ENCODE measurements at regions not wholly inside any gene's neighbourhood (a gene's known extent, or its start where the extent isn't known, plus 50 kb on each side); places are given as distances from the start of the nearest gene placed in this dataset.
A peak's percentile ranks its signal among the peaks of the same experiment; 100 is the strongest.

DNA sequence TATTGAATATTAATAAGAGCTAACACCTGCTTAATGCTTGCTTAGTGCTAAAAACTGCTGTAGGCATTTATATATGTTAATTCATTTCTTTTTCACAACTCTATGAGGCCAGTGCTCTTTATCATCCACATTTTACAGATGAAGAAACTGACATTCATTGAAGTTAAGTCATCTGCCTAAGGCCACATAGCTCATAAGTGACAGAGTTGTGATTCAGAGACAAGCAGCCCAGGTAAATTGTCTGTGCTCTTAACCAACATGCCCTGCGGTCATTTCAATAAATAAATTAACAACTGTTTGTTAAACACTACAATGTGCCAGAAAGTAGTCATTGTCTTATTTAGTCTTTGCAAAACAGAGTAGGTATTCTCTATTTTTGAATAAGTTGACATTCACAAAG lies 1354.4 kb upstream of the C9orf72 start:
- 90 to 91% methylated on average over 1 of the region's 1 CpG for WGBS, 2 donors
- no peak overlapping the region for H3K27ac ChIP-seq
- no peak for DNase-seq
- no peak overlapping the region for H3K4me3 ChIP-seq (replicated peaks in 1 of 3)
- no peaks in the 10 kb centered on the region for H3K27me3 ChIP-seq
- TF ChIP-seq POLR2A (IDR thresholded peaks at IDR 0.05), result no peak
- TF ChIP-seq, protein P1, sequence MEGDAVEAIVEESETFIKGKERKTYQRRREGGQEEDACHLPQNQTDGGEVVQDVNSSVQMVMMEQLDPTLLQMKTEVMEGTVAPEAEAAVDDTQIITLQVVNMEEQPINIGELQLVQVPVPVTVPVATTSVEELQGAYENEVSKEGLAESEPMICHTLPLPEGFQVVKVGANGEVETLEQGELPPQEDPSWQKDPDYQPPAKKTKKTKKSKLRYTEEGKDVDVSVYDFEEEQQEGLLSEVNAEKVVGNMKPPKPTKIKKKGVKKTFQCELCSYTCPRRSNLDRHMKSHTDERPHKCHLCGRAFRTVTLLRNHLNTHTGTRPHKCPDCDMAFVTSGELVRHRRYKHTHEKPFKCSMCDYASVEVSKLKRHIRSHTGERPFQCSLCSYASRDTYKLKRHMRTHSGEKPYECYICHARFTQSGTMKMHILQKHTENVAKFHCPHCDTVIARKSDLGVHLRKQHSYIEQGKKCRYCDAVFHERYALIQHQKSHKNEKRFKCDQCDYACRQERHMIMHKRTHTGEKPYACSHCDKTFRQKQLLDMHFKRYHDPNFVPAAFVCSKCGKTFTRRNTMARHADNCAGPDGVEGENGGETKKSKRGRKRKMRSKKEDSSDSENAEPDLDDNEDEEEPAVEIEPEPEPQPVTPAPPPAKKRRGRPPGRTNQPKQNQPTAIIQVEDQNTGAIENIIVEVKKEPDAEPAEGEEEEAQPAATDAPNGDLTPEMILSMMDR (IDR thresholded peaks at IDR 0.05), result no peak
- H3K4me1 ChIP-seq, result no peaks in the 10 kb centered on the region
- intact Hi-C loops (cut with DNase I), result no loop called here
- H3K36me3 ChIP-seq, result no peaks in the 10 kb centered on the region
- H3K9me3 ChIP-seq, result no peaks in the 10 kb centered on the region

DNA sequence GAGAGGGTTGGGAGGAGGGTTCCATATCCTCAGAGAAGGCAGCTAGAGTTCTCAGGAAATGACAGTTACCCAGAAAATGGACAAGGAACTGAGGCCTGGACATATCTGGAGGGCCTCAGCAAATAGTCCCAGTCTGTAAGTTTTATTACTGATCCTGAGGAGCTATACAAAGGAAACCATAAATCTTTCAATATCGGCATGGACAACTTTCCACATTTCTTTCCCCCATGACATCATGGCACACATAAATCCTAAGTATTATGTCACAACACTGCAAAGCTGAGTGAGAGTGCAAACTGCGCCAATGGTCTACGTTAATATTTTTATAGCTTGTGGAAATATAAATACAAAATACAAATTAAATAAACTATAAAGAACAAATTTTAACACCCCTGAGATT lies 1356.2 kb upstream of the C9orf72 start:
- 63 to 92% methylated on average over 3 of the region's 3 CpGs for WGBS, 2 donors
- Histone ChIP-seq H3K9me3 (no peaks in the 10 kb centered on the region), H3K4me1 (no peaks in the 10 kb centered on the region), H3K4me3 (replicated peaks in 1 of 3) (no peak overlapping the region), H3K27me3 (no peaks in the 10 kb centered on the region), H3K36me3 (no peaks in the 10 kb centered on the region), H3K27ac (no peak overlapping the region)
- TF ChIP-seq, protein P1 (IDR thresholded peaks at IDR 0.05), result no peak
- TF ChIP-seq POLR2A (IDR thresholded peaks at IDR 0.05), result no peak
- DNase-seq, result no peak
- intact Hi-C loops (cut with DNase I), result no loop called here

DNA sequence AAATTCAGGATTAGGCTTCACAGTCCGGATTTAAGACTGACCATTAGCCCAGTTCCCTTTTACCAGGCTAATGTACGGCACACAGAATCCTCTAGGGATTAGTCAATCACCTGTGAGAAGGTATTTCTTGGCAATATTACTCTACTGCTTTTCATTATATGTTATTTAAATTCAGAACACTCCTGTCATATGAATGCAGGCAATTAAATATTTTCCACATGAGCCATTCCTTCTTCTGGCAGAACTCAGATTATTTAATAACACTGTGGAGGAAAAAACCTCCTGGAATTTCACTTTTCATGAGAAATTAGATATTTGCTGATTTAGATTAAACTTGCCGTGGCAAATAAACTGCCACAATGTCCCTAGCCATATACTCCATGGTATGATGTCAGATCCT lies 1357.5 kb upstream of the C9orf72 start:
- intact Hi-C loops (cut with DNase I), result no loop called here
- TF ChIP-seq POLR2A (IDR thresholded peaks at IDR 0.05), result no peak
- TF ChIP-seq, protein P1 (IDR thresholded peaks at IDR 0.05), result no peak
- DNase-seq, result no peak
- H3K27me3 ChIP-seq, result no peaks in the 10 kb centered on the region
- no peaks in the 10 kb centered on the region for H3K36me3 ChIP-seq
- no peak overlapping the region for H3K27ac ChIP-seq
- no peak overlapping the region for H3K4me3 ChIP-seq (replicated peaks in 1 of 3)
- H3K4me1 ChIP-seq, result no peaks in the 10 kb centered on the region
- WGBS, 2 donors, result 86 to 90% methylated on average over 3 of the region's 3 CpGs
- no peaks in the 10 kb centered on the region for H3K9me3 ChIP-seq

DNA sequence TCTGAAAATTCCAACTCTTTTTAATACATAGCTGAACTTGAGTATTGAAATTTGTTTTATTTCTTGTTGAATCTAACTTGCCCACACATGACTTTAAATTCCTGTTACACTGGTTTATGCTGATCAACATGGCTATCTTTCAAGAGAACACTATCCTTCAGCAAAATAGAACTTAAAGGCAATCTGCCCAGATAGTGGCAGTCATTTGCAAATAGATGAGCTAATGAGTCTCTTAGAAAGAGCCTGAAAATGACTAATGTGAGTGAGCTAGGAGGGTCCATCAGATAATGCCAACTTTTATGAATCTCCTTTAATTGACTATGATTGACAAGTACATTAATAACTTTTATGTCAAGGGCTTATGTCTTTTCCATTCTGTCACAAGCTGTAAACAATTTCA lies 1360.8 kb upstream of the C9orf72 start:
- TF ChIP-seq, protein P1 (IDR thresholded peaks at IDR 0.05), result no peak
- TF ChIP-seq POLR2A (IDR thresholded peaks at IDR 0.05), result no peak
- no peaks in the 10 kb centered on the region for H3K4me1 ChIP-seq
- H3K27me3 ChIP-seq, result no peaks in the 10 kb centered on the region
- intact Hi-C loops (cut with DNase I), result no loop called here
- no peak overlapping the region for H3K4me3 ChIP-seq (replicated peaks in 1 of 3)
- no peaks in the 10 kb centered on the region for H3K9me3 ChIP-seq
- no peak for DNase-seq
- H3K36me3 ChIP-seq, result no peaks in the 10 kb centered on the region
- no peak overlapping the region for H3K27ac ChIP-seq

DNA sequence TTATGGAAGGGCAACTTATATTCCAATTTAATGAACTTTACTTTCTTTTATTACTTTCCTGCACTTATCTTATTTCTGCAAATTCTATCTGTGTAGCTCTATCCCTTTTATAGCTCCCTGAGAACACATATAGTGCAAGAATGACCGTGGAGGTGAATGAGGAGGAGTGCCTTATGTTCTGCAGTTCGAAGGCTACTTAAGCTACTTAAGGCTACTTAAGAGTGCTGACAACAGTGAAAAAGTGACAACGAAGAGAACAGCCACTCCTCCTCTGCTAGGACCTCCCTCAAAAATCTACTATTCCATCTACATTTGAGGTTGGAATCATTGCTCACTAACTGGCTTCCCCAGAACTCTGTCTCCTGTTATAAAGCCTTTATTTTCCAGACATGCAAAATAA lies 1365.7 kb upstream of the C9orf72 start:
- DNase-seq, result peak in 1 of 2 donors; percentile 4
- Histone ChIP-seq H3K36me3 (no peaks in the 10 kb centered on the region), H3K4me3 (replicated peaks in 1 of 3) (no peak overlapping the region), H3K27me3 (no peaks in the 10 kb centered on the region), H3K9me3 (no peaks in the 10 kb centered on the region), H3K27ac (no peak overlapping the region), H3K4me1 (no peaks in the 10 kb centered on the region)
- TF ChIP-seq, protein P1 (IDR thresholded peaks at IDR 0.05), result no peak
- no peak for TF ChIP-seq POLR2A (IDR thresholded peaks at IDR 0.05)
- 11% methylated on average over 3 of the region's 3 CpGs for WGBS, 2 donors
- intact Hi-C loops (cut with DNase I), result no loop called here

All from thyroid gland (tissue), 4 donors.